Stimulated activated naive CD4-positive, alpha-beta T cell treated with Interleukin-2 at 50 U/mL for 16 hours (primary cell): ENCODE measurements at regions not wholly inside any gene's neighbourhood (a gene's known extent, or its start where the extent isn't known, plus 50 kb on each side); places are given as distances from the start of the nearest gene placed in this dataset.
"Not testable (repeated sequence)": the region's sequence is repeated elsewhere in the genome, so short reads cannot be mapped to it uniquely, and the experiment has no call there.

Experiments used
- DNase-seq: peaks from one replicate; lab custom pipeline; 2025; lab: John Stamatoyannopoulos, UW

DNA sequence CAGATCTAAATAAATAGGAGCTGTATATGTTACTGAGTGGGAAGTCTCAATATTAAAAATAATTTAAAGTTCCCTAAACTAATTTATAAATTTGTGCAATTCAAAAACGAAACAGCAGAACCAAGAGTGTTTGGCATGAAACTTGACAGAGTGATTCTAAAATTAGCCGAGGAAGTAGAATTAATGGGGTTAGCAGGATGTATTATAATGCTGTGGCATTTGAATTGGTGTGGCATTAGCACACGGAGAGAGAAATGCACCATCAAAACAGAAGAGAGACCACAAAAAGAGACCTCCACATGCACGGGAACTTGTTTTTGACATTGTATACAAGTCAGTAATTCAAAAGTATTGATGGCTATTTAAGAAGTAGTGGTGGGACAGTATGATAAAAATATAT, 366.0 kb upstream of the RGS6 start:
- DNase-seq, result no peak

DNA sequence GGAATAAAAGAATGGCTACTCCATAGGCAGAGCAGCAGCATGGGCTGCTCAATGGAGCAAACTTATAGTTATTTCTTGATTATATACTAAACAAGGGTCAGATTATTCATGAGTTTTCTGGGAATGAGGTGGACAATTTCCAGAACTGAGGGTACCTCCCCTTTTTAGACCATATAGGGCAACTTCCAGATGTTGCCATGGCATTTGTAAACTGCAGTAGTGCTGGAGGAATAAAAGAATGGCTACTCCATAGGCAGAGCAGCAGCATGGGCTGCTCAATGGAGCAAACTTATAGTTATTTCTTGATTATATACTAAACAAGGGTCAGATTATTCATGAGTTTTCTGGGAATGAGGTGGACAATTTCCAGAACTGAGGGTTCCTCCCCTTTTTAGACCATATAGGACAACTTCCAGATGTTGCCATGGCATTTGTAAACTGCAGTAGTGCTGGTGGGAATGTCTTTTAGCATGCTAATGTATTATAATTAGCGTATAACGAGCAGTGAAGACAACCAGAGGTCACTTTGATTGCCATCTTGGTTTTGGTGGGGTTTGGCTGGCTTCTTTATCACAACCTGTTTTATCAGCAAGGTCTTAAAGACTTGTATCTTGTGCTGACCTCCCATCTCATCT, 364.6 kb upstream of the RGS6 start:
- DNase-seq, result not testable (repeated sequence)

DNA sequence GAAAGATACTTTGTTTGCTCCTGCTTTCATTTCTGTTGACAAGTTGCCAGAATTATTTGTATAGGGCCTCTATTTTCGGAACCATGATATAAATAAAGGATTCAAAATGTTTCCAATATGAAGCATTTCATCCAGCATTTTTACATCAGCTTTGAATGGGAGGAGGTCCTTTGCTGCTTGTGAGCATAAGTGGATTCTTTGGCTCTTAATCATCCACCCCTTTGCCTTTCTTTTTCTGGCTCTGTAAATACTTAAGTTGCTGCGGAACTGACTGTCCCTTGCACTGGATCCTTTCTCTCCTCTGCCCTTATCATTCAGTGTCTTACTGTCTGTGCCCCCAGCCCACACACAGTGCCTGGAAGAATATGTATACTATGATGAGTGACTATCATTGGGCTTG, 357.3 kb upstream of the RGS6 start:
- no peak for DNase-seq

DNA sequence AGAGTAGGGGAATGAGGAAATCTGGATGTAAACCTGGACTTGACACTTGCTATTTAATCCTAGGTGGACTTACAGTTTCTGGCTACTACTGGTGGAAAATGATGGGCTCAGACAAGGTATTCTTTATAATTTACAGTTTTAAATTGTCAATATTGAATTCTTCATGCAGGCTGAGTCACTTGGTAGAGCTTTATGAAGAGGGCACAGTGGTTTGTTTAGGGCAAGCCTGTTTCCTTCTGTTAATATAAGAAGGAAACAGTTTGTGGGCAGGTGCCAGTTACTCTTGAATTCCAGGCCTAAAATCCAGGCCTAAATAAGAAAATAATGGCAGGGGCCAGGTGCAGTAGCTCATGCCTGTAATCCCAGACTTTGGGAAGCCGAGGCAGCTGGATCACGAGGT, 355.8 kb upstream of the RGS6 start:
- no peak for DNase-seq

DNA sequence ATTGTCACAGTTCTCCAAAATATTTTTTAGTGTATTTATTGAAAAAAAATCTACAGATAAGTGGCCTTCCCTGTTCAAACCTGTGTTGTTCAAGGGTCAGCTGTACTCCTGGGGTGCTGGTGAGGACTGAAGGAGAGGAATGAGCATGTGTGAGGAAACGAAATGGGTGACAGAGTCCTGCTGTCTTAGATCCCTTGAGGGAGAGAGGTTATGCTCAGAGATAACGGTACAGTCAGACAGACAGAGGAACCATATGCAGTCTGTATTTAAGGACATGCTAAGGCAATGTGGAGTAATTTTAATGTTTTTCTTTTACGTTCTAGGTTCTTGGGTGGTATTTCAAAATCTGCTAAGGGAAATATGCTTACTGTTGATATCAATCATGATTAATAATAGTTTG, 352.9 kb upstream of the RGS6 start:
- DNase-seq, result no peak

DNA sequence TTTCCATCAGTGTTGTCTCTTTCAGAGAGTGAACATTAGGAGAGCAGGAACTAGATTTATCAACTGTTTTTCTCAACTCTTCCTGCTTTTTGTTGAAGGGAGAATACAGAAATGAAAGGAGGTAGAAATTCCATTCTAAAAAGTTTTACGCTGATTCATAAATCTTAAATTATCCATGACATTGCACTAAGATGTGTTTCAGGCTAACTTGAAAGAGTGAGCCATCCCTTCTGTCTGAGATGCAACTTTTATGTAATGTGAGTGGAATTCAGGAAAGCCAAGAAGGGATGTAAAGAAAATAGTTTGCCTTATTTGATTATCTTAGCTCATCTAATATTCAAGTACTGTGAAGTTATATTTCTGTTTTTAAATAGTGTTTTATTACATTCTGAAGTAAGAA, 349.5 kb upstream of the RGS6 start:
- DNase-seq, result no peak

DNA sequence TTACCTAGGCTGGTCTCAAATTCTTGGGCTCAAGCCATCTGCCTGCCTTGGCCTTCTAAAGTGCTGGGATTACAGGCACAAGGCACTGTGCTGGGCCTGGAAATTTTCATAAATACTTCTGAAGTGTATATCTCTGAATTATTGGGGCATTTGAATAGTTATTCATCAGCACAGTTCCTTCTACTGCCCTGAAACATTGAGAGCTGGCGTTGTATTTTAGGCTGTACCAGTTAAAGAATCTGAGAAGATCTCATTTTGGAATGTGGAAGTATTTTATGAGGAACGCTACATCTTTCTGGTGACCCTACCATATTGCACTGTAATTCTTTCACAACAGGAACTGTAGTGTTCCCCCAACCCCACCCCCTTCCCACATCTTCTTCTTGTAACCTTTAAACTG, 349.0 kb upstream of the RGS6 start:
- no peak for DNase-seq

DNA sequence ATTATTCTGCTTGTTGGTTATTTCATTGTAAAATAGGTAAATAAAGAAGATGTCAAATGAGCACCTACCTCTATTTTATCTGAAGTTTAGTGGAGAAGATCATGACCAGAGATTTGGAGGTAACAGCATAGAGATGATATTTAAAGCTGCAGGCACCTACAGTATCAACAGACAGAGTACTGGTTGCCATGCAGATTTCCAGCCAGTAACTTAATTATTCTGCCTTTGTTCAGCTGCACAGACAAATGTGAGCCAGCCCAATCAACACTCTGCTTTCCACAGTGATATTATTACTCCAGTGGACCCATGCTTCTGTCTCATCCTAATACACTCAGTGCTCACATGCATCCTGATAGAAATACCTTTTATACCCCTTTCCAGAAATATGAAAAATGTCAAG, 348.5 kb upstream of the RGS6 start:
- DNase-seq, result no peak

DNA sequence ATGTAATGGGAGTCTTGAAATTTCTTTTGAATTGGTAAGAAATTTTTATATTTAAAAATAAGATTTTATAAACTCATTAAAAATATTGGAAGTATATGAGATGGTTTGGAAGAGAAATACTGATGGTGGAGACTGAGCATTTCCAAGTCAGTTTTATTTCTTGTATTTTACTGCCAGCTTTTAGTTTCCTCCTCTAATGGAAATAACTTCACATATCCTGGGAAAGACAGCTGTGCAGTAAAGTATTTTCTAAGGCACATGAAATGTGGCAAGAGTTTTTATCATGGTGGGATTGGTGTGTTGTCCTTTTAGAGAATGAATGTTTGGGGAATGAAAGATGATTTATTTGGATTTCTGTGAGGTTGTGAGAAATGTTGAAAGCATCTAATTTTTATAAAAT, 346.9 kb upstream of the RGS6 start:
- DNase-seq, result no peak

DNA sequence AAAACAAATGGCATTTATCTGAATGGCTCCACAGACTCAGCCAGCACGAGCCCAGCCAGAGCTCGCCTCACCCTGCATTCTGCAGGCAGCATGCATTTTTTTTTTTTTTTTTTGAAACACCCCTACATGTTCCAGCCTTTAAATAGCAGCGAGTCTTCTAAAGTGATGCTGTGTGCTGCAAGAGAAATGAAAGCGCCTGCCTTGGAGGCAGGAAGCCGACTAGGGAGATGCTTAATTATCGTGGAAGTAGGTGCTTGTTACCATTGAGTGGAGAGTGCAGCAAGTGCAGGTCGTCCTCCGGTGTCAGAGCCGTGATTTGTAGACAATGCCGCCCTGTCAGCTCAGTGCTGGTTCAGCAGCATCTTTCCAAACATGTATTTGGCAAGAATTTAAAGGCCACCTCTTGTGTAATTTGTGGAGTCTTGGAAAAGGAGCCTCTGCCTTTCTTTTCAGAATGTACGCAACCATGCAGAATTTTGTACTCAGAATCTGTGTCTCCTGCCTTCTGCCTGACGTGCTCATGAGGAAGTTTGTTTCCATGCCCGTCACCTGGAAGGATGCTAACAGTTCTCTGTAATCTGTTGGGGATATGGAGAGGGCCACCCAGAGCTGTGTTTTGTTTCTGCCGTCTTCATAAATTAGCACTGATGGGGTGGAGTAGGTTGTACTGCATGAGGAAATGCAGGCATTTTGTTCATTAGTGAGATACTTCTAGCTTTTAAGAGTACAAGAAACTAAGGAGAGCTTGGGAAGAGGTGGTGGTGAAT, 345.9 kb upstream of the RGS6 start:
- no peak for DNase-seq

DNA sequence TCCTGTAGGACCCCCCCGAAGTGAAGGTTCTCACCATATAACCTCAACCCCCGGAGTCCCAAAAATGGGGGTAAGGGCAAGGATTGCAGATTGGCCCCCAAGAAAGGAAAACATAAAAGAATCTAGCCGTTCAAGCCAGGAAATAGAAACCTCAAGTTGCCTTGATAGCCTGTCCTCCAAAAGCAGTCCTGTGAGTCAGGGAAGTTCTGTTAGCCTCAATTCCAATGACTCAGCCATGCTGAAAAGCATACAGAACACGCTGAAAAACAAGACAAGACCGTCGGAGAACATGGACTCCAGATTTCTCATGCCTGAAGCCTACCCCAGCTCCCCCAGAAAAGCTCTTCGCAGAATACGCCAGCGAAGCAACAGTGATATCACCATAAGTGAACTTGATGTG, 344.2 kb upstream of the RGS6 start:
- no peak for DNase-seq

DNA sequence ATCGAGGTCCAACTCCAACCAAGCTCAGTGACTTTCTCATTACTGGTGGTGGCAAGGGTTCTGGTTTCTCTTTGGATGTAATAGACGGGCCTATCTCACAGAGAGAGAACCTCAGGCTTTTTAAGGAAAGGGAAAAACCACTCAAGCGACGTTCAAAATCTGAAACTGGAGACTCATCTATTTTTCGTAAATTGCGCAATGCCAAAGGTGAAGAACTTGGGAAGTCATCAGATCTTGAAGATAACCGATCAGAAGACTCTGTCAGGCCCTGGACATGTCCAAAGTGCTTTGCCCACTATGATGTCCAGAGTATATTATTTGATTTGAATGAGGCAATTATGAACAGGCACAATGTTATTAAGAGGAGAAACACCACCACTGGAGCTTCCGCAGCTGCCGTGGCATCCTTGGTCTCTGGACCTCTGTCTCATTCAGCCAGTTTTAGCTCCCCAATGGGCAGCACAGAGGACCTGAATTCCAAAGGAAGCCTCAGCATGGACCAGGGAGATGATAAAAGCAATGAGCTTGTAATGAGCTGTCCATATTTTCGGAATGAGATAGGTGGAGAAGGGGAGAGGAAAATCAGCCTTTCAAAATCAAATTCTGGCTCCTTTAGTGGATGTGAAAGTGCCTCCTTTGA, 343.5 kb upstream of the RGS6 start:
- DNase-seq, result no peak

DNA sequence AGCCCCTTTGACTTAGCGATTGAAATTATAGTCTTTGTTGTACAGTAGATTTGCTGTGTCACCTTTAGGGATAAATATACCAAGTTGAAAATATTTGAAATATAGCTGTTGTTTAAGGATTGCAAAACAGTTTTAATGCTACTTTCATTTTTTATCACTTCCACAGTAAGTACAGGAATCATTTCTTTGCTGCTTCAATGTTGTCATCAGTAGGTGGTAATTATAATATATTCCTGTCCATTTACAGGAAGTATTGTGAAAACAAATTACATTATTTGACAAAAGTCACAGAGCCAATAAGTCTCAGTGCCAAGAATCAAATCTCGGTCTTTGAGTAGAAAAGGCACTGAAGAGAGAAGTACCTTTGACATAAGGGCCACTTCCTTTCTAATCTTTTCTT, 342.6 kb upstream of the RGS6 start:
- DNase-seq, result no peak

DNA sequence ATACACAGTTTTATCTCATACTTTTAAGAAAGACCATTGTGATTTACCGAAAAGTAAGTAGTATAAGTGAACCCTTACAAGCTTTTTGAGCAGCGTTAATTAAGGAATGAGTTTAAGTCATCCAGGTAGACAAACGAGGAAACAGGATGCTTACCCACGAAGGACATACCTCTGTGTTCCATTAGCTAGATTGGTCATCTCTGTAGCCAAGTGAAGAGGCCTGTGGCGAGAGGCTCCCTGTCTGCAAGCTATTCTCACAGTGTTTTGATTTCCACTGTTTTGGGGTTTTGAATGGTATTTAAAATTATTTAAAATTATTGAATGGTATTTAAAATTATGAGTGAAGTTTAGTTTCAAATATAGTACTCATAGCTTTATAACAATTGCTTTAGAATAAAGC, 342.1 kb upstream of the RGS6 start:
- DNase-seq, result no peak

DNA sequence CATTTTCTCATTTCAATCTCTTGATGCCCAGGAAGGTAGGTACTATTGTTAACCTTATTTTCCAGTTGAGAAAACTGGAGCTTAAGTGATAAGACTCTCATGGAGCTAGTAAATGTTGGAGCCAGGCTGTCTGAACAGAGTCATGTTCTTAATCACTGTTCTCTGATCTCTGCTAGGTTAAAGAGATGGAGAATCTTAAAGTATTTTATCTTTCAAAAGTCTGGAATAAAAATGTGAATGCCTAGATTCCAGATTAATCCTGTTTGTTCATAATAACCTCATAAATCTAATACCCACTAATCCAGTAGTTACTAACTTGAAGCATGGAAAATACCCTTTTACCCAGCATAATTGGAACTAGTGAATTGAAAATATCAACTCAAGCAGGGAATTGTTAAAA, 341.0 kb upstream of the RGS6 start:
- DNase-seq, result no peak

DNA sequence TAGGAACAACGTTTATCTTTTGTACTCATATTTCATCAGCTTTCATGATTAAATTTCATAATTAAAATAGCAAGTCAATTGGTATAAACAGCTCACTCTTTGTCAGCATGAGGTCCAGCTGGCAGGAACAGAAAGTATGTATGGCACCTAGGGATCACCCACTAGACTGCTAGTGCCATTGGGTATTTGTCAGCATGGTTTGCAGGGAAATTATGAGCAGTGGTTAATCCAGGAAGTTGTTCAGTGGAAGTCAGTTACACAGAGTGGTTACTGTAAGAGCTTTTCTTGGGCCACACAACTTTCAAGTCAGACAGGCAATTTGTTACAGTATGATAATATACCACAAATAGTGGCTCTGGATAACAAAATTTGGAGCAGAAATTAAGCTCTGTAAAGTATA, 340.3 kb upstream of the RGS6 start:
- DNase-seq, result no peak

DNA sequence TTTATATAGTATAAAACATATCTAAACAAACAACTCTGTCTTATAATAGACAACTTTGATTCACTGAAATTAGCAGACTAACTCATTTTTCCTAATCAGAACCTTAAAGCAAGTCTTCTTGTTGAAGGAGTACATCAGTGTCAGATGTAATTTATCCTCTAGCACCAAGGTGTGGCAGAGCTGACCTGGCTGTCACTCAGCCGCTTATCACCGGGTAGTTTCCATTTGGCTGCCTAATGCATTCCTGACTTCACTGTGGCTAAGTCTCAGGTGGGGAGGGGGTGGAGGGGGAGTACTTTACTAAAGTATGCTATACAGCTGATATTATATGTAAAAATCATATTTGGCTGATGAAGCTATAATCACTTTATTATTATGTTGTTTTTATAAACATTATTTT, 339.9 kb upstream of the RGS6 start:
- DNase-seq, result no peak

DNA sequence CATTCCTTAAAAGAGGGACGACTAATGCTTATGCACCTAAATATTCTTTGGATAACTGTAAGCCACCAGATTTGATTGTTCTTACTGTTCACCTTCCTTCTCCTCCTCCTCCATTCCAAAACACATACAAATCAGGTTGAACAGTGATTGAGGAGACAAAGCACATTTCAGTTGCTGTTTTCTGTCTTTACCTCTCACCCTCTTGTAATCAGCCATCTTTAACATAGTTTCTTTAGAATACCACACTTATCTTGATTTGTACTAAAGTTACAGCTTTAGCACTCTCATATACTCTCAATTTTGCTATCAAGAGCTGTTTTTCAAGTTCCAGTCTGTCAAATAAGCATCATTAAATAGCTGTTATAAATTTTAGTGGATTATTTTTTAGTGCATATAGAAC, 338.3 kb upstream of the RGS6 start:
- DNase-seq, result no peak

DNA sequence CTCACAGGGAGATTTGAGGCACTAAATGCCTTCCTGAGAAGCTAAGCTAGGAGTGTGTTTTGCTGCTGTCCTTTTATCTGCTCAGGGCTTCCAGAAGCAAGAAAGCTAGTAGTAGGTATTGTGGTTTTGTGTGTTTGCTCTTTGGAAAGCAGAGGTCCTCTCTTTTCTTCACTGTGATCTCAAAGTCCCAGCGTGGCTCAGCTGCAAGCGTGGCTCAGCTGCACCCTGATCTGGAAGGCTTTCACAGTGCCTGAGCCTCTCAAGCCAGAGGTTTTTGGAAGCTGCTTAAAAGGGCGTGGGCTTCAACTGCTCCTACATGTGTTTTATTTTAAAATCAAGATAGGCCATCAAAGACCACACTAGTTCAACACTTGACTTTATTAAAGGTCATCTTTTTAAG, 337.4 kb upstream of the RGS6 start:
- DNase-seq, result peak; percentile 1

DNA sequence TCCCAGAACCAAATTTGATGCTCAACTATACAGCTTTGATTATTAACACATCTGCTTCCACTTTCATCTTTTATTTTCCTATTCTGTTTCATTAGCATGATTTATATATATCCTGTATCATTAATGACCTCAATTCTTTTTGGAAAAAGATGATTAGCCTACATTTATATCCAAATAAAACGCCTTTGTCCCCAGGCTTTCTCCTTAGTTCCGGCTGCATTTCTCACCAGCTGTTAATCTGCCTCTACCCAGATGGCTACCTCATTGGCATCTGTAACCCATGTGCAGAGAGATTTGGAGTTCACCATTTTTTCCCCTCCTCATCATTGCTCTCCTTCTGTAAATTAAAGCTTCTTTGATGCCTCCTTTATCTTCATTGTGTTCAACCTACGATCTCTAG, 336.8 kb upstream of the RGS6 start:
- DNase-seq, result no peak

DNA sequence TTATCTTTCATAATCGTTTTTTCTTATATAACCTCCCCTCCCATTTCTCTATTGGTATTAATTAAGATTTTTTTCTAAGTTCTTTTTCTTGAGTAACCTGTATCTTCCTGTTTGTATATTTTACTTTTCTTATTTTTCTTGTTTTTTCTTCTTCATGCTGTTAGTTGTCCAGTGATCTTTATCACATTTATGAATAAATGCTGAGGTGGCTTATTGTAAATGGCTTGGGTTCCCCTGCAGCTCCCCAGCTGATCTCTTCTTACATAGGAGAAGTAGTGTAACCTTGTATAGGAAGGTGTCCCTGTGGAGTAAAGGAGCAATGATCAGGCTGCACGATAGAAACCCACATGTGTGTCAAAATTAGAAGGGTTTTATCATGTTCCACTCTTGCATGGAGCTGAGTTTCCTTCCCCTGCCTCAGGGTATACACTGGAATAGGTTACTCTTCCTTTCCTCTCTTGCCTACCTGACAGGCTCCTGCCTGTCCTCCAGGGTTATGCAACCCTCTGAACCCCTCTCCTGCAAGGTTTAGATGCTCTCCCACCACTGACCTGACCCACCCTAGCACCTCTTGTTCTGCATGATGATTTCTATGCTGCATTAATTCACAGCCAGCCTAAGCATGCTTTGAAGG, 334.8 kb upstream of the RGS6 start:
- DNase-seq, result no peak

DNA sequence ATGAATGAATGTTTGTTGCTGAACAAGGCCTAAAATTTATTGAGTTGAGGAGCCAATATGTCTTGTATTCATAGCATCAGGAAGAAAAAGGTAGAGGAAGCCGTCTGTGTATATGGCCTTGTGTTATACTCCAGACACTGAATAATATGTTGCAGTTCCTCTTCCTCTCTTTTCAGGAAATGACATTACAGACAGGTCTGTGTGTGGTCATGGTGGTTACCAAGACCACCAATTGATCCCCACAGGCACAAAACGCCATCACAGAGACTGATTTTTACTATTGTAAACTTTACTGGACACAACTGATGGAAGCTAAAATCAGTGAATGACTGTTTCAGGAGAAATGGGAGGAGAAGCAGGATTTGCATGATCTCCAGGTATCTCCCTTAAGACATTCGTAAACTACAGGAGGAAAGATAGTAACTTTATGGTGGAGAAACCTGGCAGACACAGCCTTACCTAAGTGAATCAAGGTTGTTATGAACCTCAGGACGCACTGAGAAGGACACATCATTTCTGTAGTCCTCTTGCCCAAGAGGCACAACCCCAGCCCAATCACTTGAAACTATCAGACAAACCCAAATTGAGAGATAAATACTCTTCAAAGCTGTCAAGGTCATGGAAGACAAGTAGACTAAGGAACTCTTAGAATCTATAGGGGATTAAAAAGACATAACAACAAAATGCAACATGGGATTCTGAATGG, 334.1 kb upstream of the RGS6 start:
- no peak for DNase-seq

DNA sequence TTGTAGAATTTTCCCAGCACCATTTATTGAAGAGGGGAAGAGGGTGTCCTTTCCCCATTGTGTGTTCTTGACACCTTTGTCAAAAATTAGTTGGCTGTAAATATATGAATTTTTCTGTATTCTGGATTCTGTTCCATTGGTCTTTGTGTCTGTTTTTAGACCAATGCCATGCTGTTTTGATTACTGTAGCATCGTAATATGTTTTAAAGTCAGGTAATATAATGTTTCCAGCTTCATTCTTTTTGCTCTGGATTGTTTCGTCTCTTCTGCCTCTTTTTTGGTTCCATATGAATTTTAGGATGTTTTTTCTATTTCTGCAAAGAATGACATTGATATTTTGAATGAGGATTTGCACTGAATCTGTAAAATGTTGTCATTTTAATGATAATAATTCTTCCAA, 331.9 kb upstream of the RGS6 start:
- no peak for DNase-seq
